ENCODE measurements at regions not wholly inside any gene's neighbourhood (a gene's known extent, or its start where the extent isn't known, plus 50 kb on each side); places are given as distances from the start of the nearest gene placed in this dataset.

- Histone ChIP-seq H4K5ac (ENCODE audit: low read length) (no peak overlapping the region), H2BK5ac (ENCODE audit: low read length) (no peak overlapping the region), H3K4me3 (ENCODE audit: low read length) (no peak overlapping the region), H3K36me3 (ENCODE audit: control insufficient read depth, insufficient read depth, low read length) (no peaks in the 10 kb centered on the region), H3K79me1 (ENCODE audit: low read length) (no peaks in the 10 kb centered on the region), H2BK120ac (ENCODE audit: low read depth, low read length) (no peak overlapping the region), H3K27ac (ENCODE audit: low read depth, low read length) (no peak overlapping the region), H2AK5ac (ENCODE audit: low read length) (no peak overlapping the region), H3K23ac (ENCODE audit: low read length) (no peak overlapping the region), H3K56ac (ENCODE audit: low read length) (no peak overlapping the region), H2BK15ac (replicated peaks; ENCODE audit: low read depth) (no peak overlapping the region), H3K9ac (ENCODE audit: low read length) (no peak overlapping the region), H3K4ac (ENCODE audit: low read depth, low read length) (no peak overlapping the region), H3K4me2 (ENCODE audit: low read length) (no peak overlapping the region), H3K27me3 (ENCODE audit: insufficient read depth, low read length, poor library complexity) (no peaks in the 10 kb centered on the region), H3K4me1 (ENCODE audit: control insufficient read depth, low read depth, low read length) (no peaks in the 10 kb centered on the region), H4K8ac (ENCODE audit: low read depth, low read length) (no peak overlapping the region), H3K18ac (ENCODE audit: low read length) (no peak overlapping the region), H3K79me2 (ENCODE audit: control insufficient read depth, insufficient read depth, low read length) (no peaks in the 10 kb centered on the region)
- no peak for DNase-seq
- WGBS (ENCODE audit: extremely low coverage, insufficient coverage, low lambda C conversion rate), result no CpG with 5 or more reads among the region's 4 CpGs
Observed at GRCh38 chr18:72104851-72105250, 439.3 kb downstream of the CBLN2 start.

DNA sequence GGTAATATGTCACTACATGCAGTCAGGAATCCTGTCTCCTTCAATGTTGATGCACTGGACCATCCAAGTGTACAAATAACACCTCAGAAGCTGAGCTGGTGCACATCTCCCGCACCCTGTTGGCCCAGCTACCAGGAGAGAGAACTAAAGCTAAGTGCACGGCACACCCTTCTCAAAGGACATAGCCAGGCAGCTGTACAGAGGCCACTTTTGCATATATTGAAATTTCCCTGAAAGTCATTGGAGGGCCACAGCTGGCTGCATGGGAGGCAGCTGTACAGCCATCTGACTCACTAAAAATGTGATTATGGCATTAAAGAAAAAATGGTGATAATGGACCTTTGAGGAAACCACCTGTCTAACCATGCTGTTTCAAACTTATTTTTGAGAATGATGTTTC is 441.7 kb downstream of the CBLN2 start:
- WGBS (ENCODE audit: extremely low coverage, insufficient coverage, low lambda C conversion rate), result no CpG with 5 or more reads among the region's 2 CpGs
- Histone ChIP-seq H3K56ac (ENCODE audit: low read length) (no peak overlapping the region), H3K4me3 (ENCODE audit: low read length) (no peak overlapping the region), H3K79me1 (ENCODE audit: low read length) (no peaks in the 10 kb centered on the region), H3K27me3 (ENCODE audit: insufficient read depth, low read length, poor library complexity) (no peaks in the 10 kb centered on the region), H3K4ac (ENCODE audit: low read depth, low read length) (no peak overlapping the region), H2BK5ac (ENCODE audit: low read length) (no peak overlapping the region), H2AK5ac (ENCODE audit: low read length) (no peak overlapping the region), H3K27ac (ENCODE audit: low read depth, low read length) (no peak overlapping the region), H4K5ac (ENCODE audit: low read length) (no peak overlapping the region), H3K36me3 (ENCODE audit: control insufficient read depth, insufficient read depth, low read length) (no peaks in the 10 kb centered on the region), H4K8ac (ENCODE audit: low read depth, low read length) (no peak overlapping the region), H3K23ac (ENCODE audit: low read length) (no peak overlapping the region), H3K79me2 (ENCODE audit: control insufficient read depth, insufficient read depth, low read length) (no peaks in the 10 kb centered on the region), H3K4me2 (ENCODE audit: low read length) (no peak overlapping the region), H3K9ac (ENCODE audit: low read length) (no peak overlapping the region), H2BK120ac (ENCODE audit: low read depth, low read length) (no peak overlapping the region), H2BK15ac (replicated peaks; ENCODE audit: low read depth) (no peak overlapping the region), H3K4me1 (ENCODE audit: control insufficient read depth, low read depth, low read length) (no peaks in the 10 kb centered on the region), H3K18ac (ENCODE audit: low read length) (no peak overlapping the region)
- no peak for DNase-seq

DNA sequence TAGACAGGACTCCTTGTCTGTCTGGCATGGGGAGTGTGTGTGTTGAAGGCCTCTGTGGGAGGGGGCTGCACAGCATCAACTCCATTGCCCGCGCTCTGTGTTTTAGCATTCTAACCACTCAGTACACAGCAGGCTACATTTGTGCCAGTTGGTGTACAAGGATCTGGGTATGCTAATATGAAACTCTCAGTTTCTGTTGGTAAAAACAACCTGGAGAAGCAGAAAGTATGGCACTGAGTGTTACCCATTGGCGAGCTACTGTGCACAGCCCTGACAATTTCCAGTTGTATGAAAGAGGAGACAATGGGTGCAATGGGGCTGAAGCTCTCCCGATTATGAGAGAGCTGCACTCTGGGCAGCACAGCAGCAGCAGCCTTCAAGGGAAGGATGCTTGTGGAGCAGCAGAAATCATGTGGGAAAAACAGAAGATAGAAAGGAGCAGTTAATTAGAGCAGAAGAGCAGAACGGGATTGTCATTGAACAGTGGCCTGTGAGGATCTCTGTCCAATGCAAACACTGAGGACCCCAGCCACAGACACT is 443.6 kb downstream of the CBLN2 start:
- Histone ChIP-seq H3K79me2 (ENCODE audit: control insufficient read depth, insufficient read depth, low read length) (no peaks in the 10 kb centered on the region), H3K27ac (ENCODE audit: low read depth, low read length) (no peak overlapping the region), H3K56ac (ENCODE audit: low read length) (no peak overlapping the region), H3K4me1 (ENCODE audit: control insufficient read depth, low read depth, low read length) (no peaks in the 10 kb centered on the region), H3K79me1 (ENCODE audit: low read length) (no peaks in the 10 kb centered on the region), H3K4me2 (ENCODE audit: low read length) (no peak overlapping the region), H3K18ac (ENCODE audit: low read length) (no peak overlapping the region), H3K4me3 (ENCODE audit: low read length) (no peak overlapping the region), H3K27me3 (ENCODE audit: insufficient read depth, low read length, poor library complexity) (no peaks in the 10 kb centered on the region), H2AK5ac (ENCODE audit: low read length) (no peak overlapping the region), H3K4ac (ENCODE audit: low read depth, low read length) (no peak overlapping the region), H4K8ac (ENCODE audit: low read depth, low read length) (no peak overlapping the region), H3K9ac (ENCODE audit: low read length) (no peak overlapping the region), H2BK5ac (ENCODE audit: low read length) (no peak overlapping the region), H3K23ac (ENCODE audit: low read length) (no peak overlapping the region), H2BK120ac (ENCODE audit: low read depth, low read length) (no peak overlapping the region), H2BK15ac (replicated peaks; ENCODE audit: low read depth) (no peak overlapping the region), H4K5ac (ENCODE audit: low read length) (no peak overlapping the region), H3K36me3 (ENCODE audit: control insufficient read depth, insufficient read depth, low read length) (no peaks in the 10 kb centered on the region)
- no CpG with 5 or more reads among the region's 5 CpGs for WGBS (ENCODE audit: extremely low coverage, insufficient coverage, low lambda C conversion rate)
- DNase-seq, result no peak

GRCh38 chr18:72091369-72091768 is 452.8 kb downstream of the CBLN2 start:
- H3K4me2 ChIP-seq (ENCODE audit: low read length), result no peak overlapping the region
- WGBS (ENCODE audit: extremely low coverage, insufficient coverage, low lambda C conversion rate), result no CpG with 5 or more reads among the region's 5 CpGs
- H3K27ac ChIP-seq (ENCODE audit: low read depth, low read length), result no peak overlapping the region
- H4K5ac ChIP-seq (ENCODE audit: low read length), result no peak overlapping the region
- peaks cover 2% of the 10 kb centered on the region for H3K4me1 ChIP-seq (ENCODE audit: control insufficient read depth, low read depth, low read length)
- H2BK5ac ChIP-seq (ENCODE audit: low read length), result no peak overlapping the region
- H3K9ac ChIP-seq (ENCODE audit: low read length), result no peak overlapping the region
- H3K4me3 ChIP-seq (ENCODE audit: low read length), result no peak overlapping the region
- H3K4ac ChIP-seq (ENCODE audit: low read depth, low read length), result no peak overlapping the region
- no peak overlapping the region for H2AK5ac ChIP-seq (ENCODE audit: low read length)
- H2BK120ac ChIP-seq (ENCODE audit: low read depth, low read length), result no peak overlapping the region
- H2BK15ac ChIP-seq (replicated peaks; ENCODE audit: low read depth), result no peak overlapping the region
- H3K56ac ChIP-seq (ENCODE audit: low read length), result no peak overlapping the region
- H3K23ac ChIP-seq (ENCODE audit: low read length), result no peak overlapping the region
- H3K79me1 ChIP-seq (ENCODE audit: low read length), result no peaks in the 10 kb centered on the region
- no peaks in the 10 kb centered on the region for H3K27me3 ChIP-seq (ENCODE audit: insufficient read depth, low read length, poor library complexity)
- no peak overlapping the region for H3K18ac ChIP-seq (ENCODE audit: low read length)
- H3K36me3 ChIP-seq (ENCODE audit: control insufficient read depth, insufficient read depth, low read length), result no peaks in the 10 kb centered on the region
- peak; percentile 12 for DNase-seq
- no peak overlapping the region for H4K8ac ChIP-seq (ENCODE audit: low read depth, low read length)
- H3K79me2 ChIP-seq (ENCODE audit: control insufficient read depth, insufficient read depth, low read length), result no peaks in the 10 kb centered on the region

- H3K4me2 ChIP-seq (ENCODE audit: low read length), result no peak overlapping the region
- H3K4me3 ChIP-seq (ENCODE audit: low read length), result no peak overlapping the region
- DNase-seq, result no peak
- no peaks in the 10 kb centered on the region for H3K79me2 ChIP-seq (ENCODE audit: control insufficient read depth, insufficient read depth, low read length)
- no peaks in the 10 kb centered on the region for H3K79me1 ChIP-seq (ENCODE audit: low read length)
- no peak overlapping the region for H2AK5ac ChIP-seq (ENCODE audit: low read length)
- H4K8ac ChIP-seq (ENCODE audit: low read depth, low read length), result no peak overlapping the region
- no peak overlapping the region for H3K18ac ChIP-seq (ENCODE audit: low read length)
- WGBS (ENCODE audit: extremely low coverage, insufficient coverage, low lambda C conversion rate), result no CpG with 5 or more reads among the region's 3 CpGs
- H2BK15ac ChIP-seq (replicated peaks; ENCODE audit: low read depth), result no peak overlapping the region
- no peak overlapping the region for H3K9ac ChIP-seq (ENCODE audit: low read length)
- H2BK5ac ChIP-seq (ENCODE audit: low read length), result no peak overlapping the region
- H2BK120ac ChIP-seq (ENCODE audit: low read depth, low read length), result no peak overlapping the region
- H3K27ac ChIP-seq (ENCODE audit: low read depth, low read length), result no peak overlapping the region
- H3K27me3 ChIP-seq (ENCODE audit: insufficient read depth, low read length, poor library complexity), result no peaks in the 10 kb centered on the region
- no peak overlapping the region for H4K5ac ChIP-seq (ENCODE audit: low read length)
- H3K4ac ChIP-seq (ENCODE audit: low read depth, low read length), result no peak overlapping the region
- H3K36me3 ChIP-seq (ENCODE audit: control insufficient read depth, insufficient read depth, low read length), result no peaks in the 10 kb centered on the region
- H3K56ac ChIP-seq (ENCODE audit: low read length), result no peak overlapping the region
- peaks cover 2% of the 10 kb centered on the region for H3K4me1 ChIP-seq (ENCODE audit: control insufficient read depth, low read depth, low read length)
- no peak overlapping the region for H3K23ac ChIP-seq (ENCODE audit: low read length)
Observed at GRCh38 chr18:72089432-72089831, 454.7 kb downstream of the CBLN2 start.

- Histone ChIP-seq H3K56ac (ENCODE audit: low read length) (no peak overlapping the region), H3K23ac (ENCODE audit: low read length) (no peak overlapping the region), H2BK5ac (ENCODE audit: low read length) (no peak overlapping the region), H3K79me1 (ENCODE audit: low read length) (no peaks in the 10 kb centered on the region), H3K27ac (ENCODE audit: low read depth, low read length) (no peak overlapping the region), H3K4me1 (ENCODE audit: control insufficient read depth, low read depth, low read length) (peaks cover 2% of the 10 kb centered on the region), H3K4ac (ENCODE audit: low read depth, low read length) (no peak overlapping the region), H3K27me3 (ENCODE audit: insufficient read depth, low read length, poor library complexity) (no peaks in the 10 kb centered on the region), H2BK15ac (replicated peaks; ENCODE audit: low read depth) (no peak overlapping the region), H2BK120ac (ENCODE audit: low read depth, low read length) (no peak overlapping the region), H3K36me3 (ENCODE audit: control insufficient read depth, insufficient read depth, low read length) (no peaks in the 10 kb centered on the region), H4K5ac (ENCODE audit: low read length) (no peak overlapping the region), H3K79me2 (ENCODE audit: control insufficient read depth, insufficient read depth, low read length) (no peaks in the 10 kb centered on the region), H3K4me2 (ENCODE audit: low read length) (no peak overlapping the region), H3K4me3 (ENCODE audit: low read length) (no peak overlapping the region), H3K9ac (ENCODE audit: low read length) (no peak overlapping the region), H2AK5ac (ENCODE audit: low read length) (no peak overlapping the region), H3K18ac (ENCODE audit: low read length) (no peak overlapping the region), H4K8ac (ENCODE audit: low read depth, low read length) (no peak overlapping the region)
- DNase-seq, result peak; percentile 60
- no CpG with 5 or more reads among the region's 4 CpGs for WGBS (ENCODE audit: extremely low coverage, insufficient coverage, low lambda C conversion rate)
Observed at GRCh38 chr18:72086421-72086820, 457.7 kb downstream of the CBLN2 start.
